ENCODE measurements at regions not wholly inside any gene's neighbourhood (a gene's known extent, or its start where the extent isn't known, plus 50 kb on each side); places are given as distances from the start of the nearest gene placed in this dataset.

DNA sequence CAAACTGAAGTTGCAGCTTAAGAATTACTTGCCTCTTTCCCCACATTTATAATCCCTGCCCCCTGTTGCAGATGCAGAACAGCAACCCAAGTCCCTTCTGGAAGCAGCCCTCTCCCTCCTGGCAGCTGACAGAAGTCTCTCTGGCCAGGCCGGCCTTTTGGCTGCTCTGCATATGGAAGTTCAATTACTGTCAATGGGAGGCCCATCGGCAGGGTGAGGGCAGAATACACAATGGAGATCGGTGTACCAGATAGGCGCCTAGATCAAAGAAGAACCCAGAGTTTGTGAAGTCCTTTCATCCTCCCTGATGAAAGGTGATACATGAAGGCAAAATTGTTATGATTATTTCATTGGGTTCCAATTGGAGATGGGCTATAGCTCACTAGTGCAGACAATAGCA lies 327.9 kb upstream of the CTNNB1 start:
- no peaks in the 10 kb centered on the region for H3K79me2 ChIP-seq (ENCODE audit: control insufficient read depth in 1 of 2, insufficient read depth in 2 of 2, low read length in 2 of 2)
- no peaks in the 10 kb centered on the region for H3K4me1 ChIP-seq (replicated peaks in 1 of 4; ENCODE audit: control insufficient read depth in 3 of 4, insufficient read depth in 4 of 4, low read length in 3 of 4)
- H4K8ac ChIP-seq (ENCODE audit: extremely low read depth, insufficient read depth, low read length) = no peak overlapping the region
- no peak overlapping the region for H3K4ac ChIP-seq (replicated peaks; ENCODE audit: insufficient read length, low read depth, low read length)
- H2BK5ac ChIP-seq (ENCODE audit: low read depth, low read length) = no peak overlapping the region
- WGBS, 2 experiments (ENCODE audit: extremely low coverage in 1 of 2, insufficient coverage in 1 of 2, insufficient read length in 1 of 2, insufficient replicate concordance in 2 of 2, low coverage in 1 of 2, low lambda C conversion rate in 2 of 2, missing lambda C conversion rate in 1 of 2) = 75% methylated on average over 4 of the region's 4 CpGs; no CpG with 5 or more reads in 1 of the 2 experiments
- no peak overlapping the region for H3K14ac ChIP-seq (ENCODE audit: insufficient read length)
- H3K36me3 ChIP-seq (ENCODE audit: control insufficient read depth in 2 of 4, insufficient read depth in 4 of 4, low read length in 3 of 4) = no peaks in the 10 kb centered on the region
- H4K91ac ChIP-seq (replicated peaks; ENCODE audit: insufficient read length, low read length) = no peak overlapping the region
- H4K20me1 ChIP-seq (replicated peaks in 1 of 2; ENCODE audit: control insufficient read depth in 1 of 2, insufficient read depth in 2 of 2, low read length in 2 of 2) = no peaks in the 10 kb centered on the region
- no peaks in the 10 kb centered on the region for H3K9me3 ChIP-seq (ENCODE audit: insufficient read depth in 2 of 2, low read depth in 1 of 2, low read length in 1 of 2)
- no peak for DNase-seq (ENCODE audit: low read depth in 1 of 2, low spot score in 2 of 2)
- no peak overlapping the region for H2BK12ac ChIP-seq (ENCODE audit: low read depth, low read length)
- no peaks in the 10 kb centered on the region for H3K27me3 ChIP-seq (replicated peaks in 1 of 4; ENCODE audit: control insufficient read depth in 3 of 4, extremely low read depth in 1 of 4, insufficient read depth in 3 of 4, low read length in 3 of 4)
- H4K5ac ChIP-seq (ENCODE audit: insufficient read length, low read depth, low read length) = no peak overlapping the region
- no peak overlapping the region for H3K4me3 ChIP-seq (ENCODE audit: extremely low read depth in 1 of 4, insufficient read depth in 2 of 4, low read depth in 3 of 4, low read length in 4 of 4)
- H3K4me2 ChIP-seq (ENCODE audit: insufficient read depth in 1 of 2, low read depth in 2 of 2, low read length in 2 of 2) = no peak overlapping the region
- no peaks in the 10 kb centered on the region for H3K23me2 ChIP-seq (ENCODE audit: low read depth, low read length)
- POLR2A ChIA-PET (ENCODE audit: partially characterized antibody) = no interaction called here
- H3K27ac ChIP-seq (ENCODE audit: low read depth, low read length) = no peak overlapping the region
- H2AK5ac ChIP-seq (ENCODE audit: low read depth, low read length) = no peak overlapping the region
- no peak overlapping the region for H3K56ac ChIP-seq (replicated peaks; ENCODE audit: insufficient read length, low read depth, low read length)
- H3K23ac ChIP-seq (ENCODE audit: insufficient read length) = no peak overlapping the region
- no peak overlapping the region for H2AFZ ChIP-seq (ENCODE audit: low read length)
- no peak overlapping the region for H2BK120ac ChIP-seq (replicated peaks; ENCODE audit: low read depth, low read length)
- no peak overlapping the region for H2BK15ac ChIP-seq (ENCODE audit: low read length)
- H3K18ac ChIP-seq (ENCODE audit: extremely low read depth, low read length) = no peak overlapping the region
- no peaks in the 10 kb centered on the region for H3K79me1 ChIP-seq (ENCODE audit: low read depth, low read length)
- TF ChIP-seq HDAC6 (IDR thresholded peaks at IDR 0.05; ENCODE audit: low read depth, low read length) (no peak), BRCA1 (IDR thresholded peaks at IDR 0.05; ENCODE audit: low read depth, low read length) (no peak), RFX5 (IDR thresholded peaks at IDR 0.05; ENCODE audit: borderline replicate concordance, low read depth, low read length) (no peak), CBX5 (IDR thresholded peaks at IDR 0.05; ENCODE audit: low read depth, low read length) (no peak), KDM5A (IDR thresholded peaks at IDR 0.05; ENCODE audit: low read length) (no peak), YY1 (IDR thresholded peaks at IDR 0.05; ENCODE audit: low read depth, low read length) (no peak), POU5F1 (IDR thresholded peaks at IDR 0.05; ENCODE audit: low read depth, low read length) (no peak), NANOG (IDR thresholded peaks at IDR 0.05; ENCODE audit: insufficient read depth, low read depth, low read length, poor library complexity, severe bottlenecking) (no peak), TAF1 (IDR thresholded peaks at IDR 0.05; ENCODE audit: low read depth, low read length) (no peak), HDAC2 (IDR thresholded peaks at IDR 0.05; ENCODE audit: borderline replicate concordance in 1 of 2, low read depth in 2 of 2, low read length in 2 of 2) (no peak), SIRT6 (IDR thresholded peaks at IDR 0.05; ENCODE audit: low read length) (no peak), KDM1A (IDR thresholded peaks at IDR 0.05; ENCODE audit: borderline replicate concordance, low read length) (no peak), SRF (IDR thresholded peaks at IDR 0.05; ENCODE audit: low read depth, low read length) (no peak)
- H2BK20ac ChIP-seq (ENCODE audit: low read length) = no peak overlapping the region
- no peak overlapping the region for H3K9ac ChIP-seq (replicated peaks in 1 of 4; ENCODE audit: extremely low read depth in 1 of 4, low read depth in 3 of 4, low read length in 3 of 4)
- FAIRE-seq = no peak
- CTCF ChIA-PET (ENCODE audit: partially characterized antibody) = interaction anchor here (0.6 to 3.4 kb wide), 13 partner anchors 9 to 320 kb away, joined by 3 to 18 read pairs (median 4); no protein-coding TSS in a partner anchor
